ENCODE measurements at regions not wholly inside any gene's neighbourhood (a gene's known extent, or its start where the extent isn't known, plus 50 kb on each side); places are given as distances from the start of the nearest gene placed in this dataset.
A peak's percentile ranks its signal among the peaks of the same experiment; 100 is the strongest.

DNA sequence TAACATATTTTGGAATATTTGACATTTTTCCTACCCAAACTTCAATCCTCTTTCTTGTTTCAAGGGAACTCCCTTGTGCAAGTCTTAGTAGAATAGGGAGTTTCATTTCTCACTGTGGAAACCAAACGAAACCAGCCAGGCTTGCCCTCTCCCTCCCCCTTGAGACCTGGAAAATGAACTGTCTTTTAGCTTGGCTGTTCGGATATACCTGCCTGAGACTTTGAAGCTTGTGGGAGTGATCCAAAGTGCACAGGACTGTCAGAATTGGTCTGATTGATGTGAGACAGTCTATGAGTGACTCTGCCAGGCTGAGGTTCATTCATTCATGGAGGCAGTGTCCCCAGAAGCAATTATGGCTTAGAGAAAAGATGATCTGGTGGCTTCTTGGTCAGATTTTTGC is 388.1 kb downstream of the EPM2A start:
- no peaks in the 10 kb centered on the region for H3K27me3 ChIP-seq
- no peaks in the 10 kb centered on the region for H3K4me1 ChIP-seq
- no peaks in the 10 kb centered on the region for H3K36me3 ChIP-seq
- no peak overlapping the region for H3K27ac ChIP-seq
- TF ChIP-seq CTCF (IDR thresholded peaks at IDR 0.05), result no peak
- no peak for DNase-seq (ENCODE audit: low spot score)
- no peak overlapping the region for H3K4me3 ChIP-seq
- H3K9me3 ChIP-seq, result no peaks in the 10 kb centered on the region

DNA sequence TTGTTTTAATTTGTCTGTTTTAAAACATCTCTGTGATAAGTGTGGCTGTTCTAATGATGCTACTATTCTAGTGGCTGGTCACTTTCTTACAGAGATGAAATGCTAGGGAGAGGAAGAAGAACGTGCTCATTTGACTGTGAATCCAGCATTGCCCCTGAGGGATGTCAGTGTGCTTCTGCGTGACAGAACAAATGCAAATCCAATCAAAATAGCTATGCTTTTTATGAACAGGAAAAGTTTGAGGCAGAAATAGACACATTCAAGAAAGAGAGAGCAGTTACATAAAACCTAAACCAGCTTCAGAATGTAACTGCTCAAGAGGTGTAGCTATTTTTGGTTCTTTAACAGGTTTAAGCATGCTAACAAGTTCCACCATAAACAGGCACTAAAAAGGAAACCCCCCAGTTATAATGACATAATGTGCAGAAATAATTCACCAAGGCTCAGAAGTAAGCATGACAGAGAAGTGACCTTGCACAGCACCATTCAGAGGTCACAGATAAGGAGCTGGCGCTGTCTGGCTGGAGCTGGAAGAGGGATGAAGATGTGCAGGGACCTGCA is 385.3 kb downstream of the EPM2A start:
- H3K9me3 ChIP-seq, result no peaks in the 10 kb centered on the region
- no peaks in the 10 kb centered on the region for H3K27me3 ChIP-seq
- H3K4me1 ChIP-seq, result no peaks in the 10 kb centered on the region
- no peak for DNase-seq (ENCODE audit: low spot score)
- TF ChIP-seq CTCF (IDR thresholded peaks at IDR 0.05), result no peak
- H3K4me3 ChIP-seq, result no peak overlapping the region
- H3K27ac ChIP-seq, result peak overlapping the region in 1 of 2 donors; percentile 35
- H3K36me3 ChIP-seq, result no peaks in the 10 kb centered on the region

- no peaks in the 10 kb centered on the region for H3K4me1 ChIP-seq
These were observed 384.4 kb downstream of the EPM2A start for GRCh38 chr6:145350928-145351327.

DNA sequence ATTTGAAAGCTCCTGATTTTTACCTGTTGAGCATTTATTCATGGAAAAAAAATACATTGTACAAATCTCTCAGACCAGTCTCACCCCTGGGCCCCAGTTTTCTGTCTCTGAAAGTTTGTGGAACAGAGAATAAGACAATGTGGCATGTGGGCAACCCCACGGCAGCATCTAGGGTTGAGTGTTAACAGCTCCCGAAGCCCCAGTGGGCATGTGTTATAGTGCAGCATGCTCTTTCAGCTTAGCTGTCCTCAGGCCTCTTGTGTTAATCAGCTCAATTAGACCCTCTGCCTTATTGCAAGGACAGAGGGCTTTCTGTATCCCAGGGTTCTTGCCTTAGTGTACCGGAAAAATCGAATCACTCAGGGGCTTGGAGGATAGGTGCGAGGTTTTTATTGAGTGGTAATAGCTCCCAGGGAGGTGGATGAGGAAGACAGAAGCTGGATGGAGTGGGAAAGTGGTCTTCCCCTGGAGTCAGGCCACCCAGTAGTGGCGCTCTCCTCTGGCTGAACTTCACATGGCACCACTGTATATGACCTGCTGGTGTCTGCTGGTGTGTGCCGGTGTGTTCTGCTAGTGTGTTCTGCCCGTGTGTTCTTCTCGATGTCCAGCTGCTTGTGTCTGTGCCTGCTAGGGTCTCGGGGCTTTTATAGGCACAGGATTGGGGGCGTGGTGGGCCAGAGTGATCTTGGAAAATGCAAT is 382.8 kb downstream of the EPM2A start:
- no peak for DNase-seq (ENCODE audit: low spot score)
- no peak for TF ChIP-seq CTCF (IDR thresholded peaks at IDR 0.05)
- Histone ChIP-seq H3K4me1 (no peaks in the 10 kb centered on the region), H3K36me3 (no peaks in the 10 kb centered on the region), H3K9me3 (no peaks in the 10 kb centered on the region), H3K27ac (no peak overlapping the region), H3K4me3 (no peak overlapping the region), H3K27me3 (no peaks in the 10 kb centered on the region)

More at GRCh38 chr6:145350928-145351327, 384.4 kb downstream of the EPM2A start:
- no peak for TF ChIP-seq CTCF (IDR thresholded peaks at IDR 0.05)
- no peak overlapping the region for H3K27ac ChIP-seq
- H3K4me3 ChIP-seq, result no peak overlapping the region
- no peaks in the 10 kb centered on the region for H3K36me3 ChIP-seq
- H3K9me3 ChIP-seq, result no peaks in the 10 kb centered on the region
- no peaks in the 10 kb centered on the region for H3K27me3 ChIP-seq
- no peak for DNase-seq (ENCODE audit: low spot score)

GRCh38 chr6:145360865-145361264 is 374.5 kb downstream of the EPM2A start:
- Histone ChIP-seq H3K4me1 (no peaks in the 10 kb centered on the region), H3K4me3 (no peak overlapping the region), H3K27me3 (no peaks in the 10 kb centered on the region), H3K9me3 (peaks cover 0 to 6% of the 10 kb centered on the region in 2 donors), H3K27ac (no peak overlapping the region), H3K36me3 (no peaks in the 10 kb centered on the region)
- TF ChIP-seq CTCF (IDR thresholded peaks at IDR 0.05), result no peak
- DNase-seq (ENCODE audit: low spot score), result no peak

GRCh38 chr6:145367149-145367548 is 368.2 kb downstream of the EPM2A start:
- H3K27ac ChIP-seq, result no peak overlapping the region
- H3K4me3 ChIP-seq, result no peak overlapping the region
- no peak for DNase-seq (ENCODE audit: low spot score)
- H3K9me3 ChIP-seq, result peaks cover 0 to 6% of the 10 kb centered on the region in 2 donors
- TF ChIP-seq CTCF (IDR thresholded peaks at IDR 0.05), result no peak
- H3K27me3 ChIP-seq, result no peaks in the 10 kb centered on the region
- no peaks in the 10 kb centered on the region for H3K36me3 ChIP-seq
- peaks cover 0 to 6% of the 10 kb centered on the region in 2 donors for H3K4me1 ChIP-seq
